NCI-H1092 (cell line): ENCODE measurements at regions not wholly inside any gene's neighbourhood (a gene's known extent, or its start where the extent isn't known, plus 50 kb on each side); places are given as distances from the start of the nearest gene placed in this dataset.

Experiments
- DNase-seq: peaks from one replicate; lab custom pipeline; 2025; lab: John Stamatoyannopoulos, UW

GRCh38 chr21:32184065-32184464, 94.8 kb downstream of the MIS18A start:
- no peak for DNase-seq

- DNase-seq: no peak
Observed at GRCh38 chr21:32183396-32183795, 95.5 kb downstream of the MIS18A start.

GRCh38 chr21:32182449-32182848, 96.4 kb downstream of the MIS18A start:
- no peak for DNase-seq

DNA sequence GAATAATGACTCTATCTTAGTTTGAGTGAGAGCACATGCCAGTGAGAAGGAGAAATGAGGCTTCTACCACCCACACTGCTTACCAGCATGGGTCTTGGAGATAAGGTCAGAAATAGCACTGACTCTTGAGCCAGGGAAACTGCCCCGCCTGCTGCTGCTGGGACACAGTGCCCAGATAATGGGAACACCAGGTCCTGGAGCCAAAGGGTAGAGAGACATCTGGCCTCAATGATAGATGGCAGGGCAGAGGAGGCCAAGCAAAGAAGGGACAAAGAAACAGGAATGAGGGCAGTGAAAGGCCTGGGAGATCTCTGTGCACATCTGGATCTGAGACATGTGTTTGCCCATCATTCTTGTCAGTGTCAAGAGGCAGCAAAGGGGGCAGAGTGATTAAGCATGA, 97.4 kb downstream of the MIS18A start:
- no peak for DNase-seq

DNA sequence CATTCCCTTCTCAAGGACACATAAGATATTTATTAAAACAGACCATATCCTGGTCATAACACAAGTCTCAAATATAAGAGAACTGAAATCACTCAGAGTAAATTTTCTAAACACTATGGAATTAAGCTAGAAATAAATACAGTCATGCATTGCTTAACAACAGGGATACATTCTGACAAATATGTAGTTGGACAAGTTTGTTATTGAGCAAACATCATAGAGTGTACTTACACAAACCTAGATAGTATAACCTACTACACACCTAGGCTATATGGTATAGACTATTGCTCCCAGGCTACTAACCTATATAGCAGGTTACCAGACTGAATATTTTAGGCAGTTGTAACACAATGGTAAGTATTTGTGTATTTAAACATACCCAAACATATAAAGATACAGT, 104.0 kb downstream of the MIS18A start:
- DNase-seq: no peak

DNA sequence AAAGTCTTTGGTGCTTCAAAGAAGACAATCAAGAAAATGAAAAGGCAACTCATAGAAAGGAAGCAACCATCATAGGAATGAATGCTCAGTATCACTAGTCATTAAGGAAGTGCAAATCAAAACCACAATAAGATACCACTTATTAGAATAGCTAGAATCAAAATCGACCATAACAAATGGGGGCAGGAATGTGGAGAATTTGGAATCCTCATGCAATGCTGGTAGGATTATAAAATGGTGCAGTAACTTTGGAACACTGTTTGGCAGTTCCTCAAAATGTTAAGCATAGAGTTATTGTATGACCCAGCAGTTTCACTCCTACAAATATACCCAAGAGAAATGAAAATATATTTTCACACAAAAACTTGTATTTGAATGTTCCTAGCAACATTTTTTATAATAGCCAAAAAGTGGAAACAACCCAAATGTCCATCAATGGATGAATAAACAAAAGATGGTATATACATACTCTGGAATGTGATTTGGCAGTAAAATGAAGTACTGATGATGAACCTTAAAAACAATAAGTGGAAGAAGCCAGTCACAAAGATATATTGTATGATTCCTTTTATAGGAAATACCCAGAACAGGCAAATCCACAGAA, 105.6 kb downstream of the MIS18A start:
- DNase-seq: no peak

DNA sequence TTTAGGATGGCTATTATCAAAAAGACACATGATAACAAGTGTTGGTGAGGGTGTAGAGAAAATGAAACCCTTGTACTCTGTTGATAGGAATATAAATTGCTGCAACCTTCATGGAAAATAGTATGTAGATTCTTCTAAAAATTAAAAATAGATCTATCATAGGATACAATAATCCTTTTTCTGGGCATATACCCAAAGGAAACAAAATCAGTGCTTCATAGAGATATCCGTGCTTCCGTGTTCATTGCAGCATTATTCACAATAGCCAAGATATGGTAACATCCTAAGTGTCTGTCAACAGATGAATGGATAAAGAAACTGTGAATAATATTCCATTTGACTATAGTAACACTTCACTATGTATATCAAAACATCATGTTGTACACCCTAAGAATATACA, 106.7 kb downstream of the MIS18A start:
- DNase-seq: no peak

DNA sequence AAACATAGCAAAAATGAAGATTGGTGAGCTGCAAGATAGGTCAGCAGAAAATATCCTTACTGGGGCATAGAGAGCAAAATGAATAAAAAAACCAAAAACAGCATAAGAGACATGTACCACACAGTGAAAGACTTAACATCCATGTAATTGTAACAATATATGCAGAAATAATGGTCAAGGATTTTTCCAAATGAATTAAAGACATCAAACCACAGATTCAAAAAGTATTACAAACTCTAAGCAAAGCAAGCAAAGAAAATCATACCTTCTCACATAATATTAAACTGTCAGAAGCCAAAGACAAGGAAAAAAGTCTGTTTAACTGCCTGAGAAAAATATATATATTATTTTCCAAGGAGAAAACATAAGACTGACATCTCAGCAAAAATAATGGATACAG, 111.3 kb downstream of the MIS18A start:
- DNase-seq: no peak

GRCh38 chr21:32163386-32163785, 115.5 kb downstream of the MIS18A start:
- DNase-seq: no peak

GRCh38 chr21:32162727-32163320, 116.0 kb downstream of the MIS18A start:
- DNase-seq: no peak

GRCh38 chr21:32155226-32155625, 123.6 kb downstream of the MIS18A start:
- no peak for DNase-seq

GRCh38 chr21:32147041-32147440, 131.8 kb downstream of the MIS18A start:
- no peak for DNase-seq

DNA sequence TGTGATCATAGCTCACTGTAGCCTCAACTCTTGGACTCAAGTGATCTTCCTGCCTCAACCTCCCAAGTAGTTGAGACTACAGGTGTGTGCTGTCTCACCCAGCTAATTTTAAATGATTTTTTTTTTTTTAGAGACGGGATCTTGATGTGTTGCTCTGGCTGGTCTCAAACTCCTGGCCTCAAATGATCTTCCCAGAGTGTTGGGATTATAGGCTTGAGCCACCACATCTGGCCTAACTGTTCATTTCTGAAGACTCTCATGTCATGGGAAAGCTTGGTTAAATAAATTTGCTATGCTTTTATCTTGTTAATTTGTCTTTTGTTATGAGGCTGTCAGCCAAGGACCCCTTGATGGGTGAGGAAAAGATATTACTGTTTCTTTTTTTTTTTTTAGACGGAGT, 134.0 kb downstream of the MIS18A start:
- DNase-seq: no peak

DNA sequence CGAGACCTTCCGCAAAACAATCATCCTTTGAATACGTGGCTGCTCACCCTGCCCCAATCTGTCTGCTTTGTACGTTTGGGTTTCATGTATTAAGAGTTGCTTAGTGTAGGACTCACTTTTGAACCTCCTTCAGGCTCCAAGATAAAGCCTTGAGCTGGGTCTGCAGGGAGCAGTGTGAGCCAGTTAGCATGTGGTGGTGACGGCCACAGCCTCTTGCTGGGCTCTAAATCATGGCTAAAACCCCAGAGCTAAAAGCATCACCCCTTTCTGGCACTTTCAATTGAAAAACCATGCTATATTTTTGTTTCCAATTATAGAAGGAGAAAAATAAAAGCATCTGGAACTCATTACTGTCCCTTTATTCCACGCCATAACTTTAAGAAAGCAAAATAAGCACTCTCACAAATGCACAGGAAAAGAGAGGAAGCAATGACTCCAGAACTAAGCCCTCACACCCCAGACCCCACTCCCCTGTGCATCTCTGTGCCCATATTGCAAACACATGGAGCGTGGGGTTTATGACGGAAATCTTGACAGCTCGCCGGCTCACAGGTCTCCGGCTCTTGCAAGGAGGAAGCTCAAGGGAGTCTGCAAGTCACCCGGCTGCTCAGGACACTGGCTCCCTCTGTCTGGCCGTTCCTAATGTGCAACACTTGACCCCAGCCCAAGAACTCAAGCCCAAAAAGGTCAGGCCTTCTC, 135.5 kb downstream of the MIS18A start:
- DNase-seq: no peak

DNA sequence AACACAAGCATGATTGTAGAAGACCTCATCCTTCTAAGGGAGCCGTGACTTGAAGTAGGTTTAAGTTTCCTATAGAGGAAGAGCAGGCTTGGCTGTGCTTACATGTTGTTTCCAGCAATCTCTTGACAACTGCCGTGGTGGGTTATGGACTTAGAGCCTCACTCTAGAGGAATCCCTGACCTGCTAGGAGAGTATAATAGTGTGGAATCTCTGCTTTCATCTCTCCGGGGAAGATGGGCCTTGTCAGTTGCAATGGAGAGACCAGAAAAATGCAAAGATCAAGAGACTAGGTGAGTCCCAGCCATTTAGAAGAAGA, 137.6 kb downstream of the MIS18A start:
- DNase-seq: no peak

DNA sequence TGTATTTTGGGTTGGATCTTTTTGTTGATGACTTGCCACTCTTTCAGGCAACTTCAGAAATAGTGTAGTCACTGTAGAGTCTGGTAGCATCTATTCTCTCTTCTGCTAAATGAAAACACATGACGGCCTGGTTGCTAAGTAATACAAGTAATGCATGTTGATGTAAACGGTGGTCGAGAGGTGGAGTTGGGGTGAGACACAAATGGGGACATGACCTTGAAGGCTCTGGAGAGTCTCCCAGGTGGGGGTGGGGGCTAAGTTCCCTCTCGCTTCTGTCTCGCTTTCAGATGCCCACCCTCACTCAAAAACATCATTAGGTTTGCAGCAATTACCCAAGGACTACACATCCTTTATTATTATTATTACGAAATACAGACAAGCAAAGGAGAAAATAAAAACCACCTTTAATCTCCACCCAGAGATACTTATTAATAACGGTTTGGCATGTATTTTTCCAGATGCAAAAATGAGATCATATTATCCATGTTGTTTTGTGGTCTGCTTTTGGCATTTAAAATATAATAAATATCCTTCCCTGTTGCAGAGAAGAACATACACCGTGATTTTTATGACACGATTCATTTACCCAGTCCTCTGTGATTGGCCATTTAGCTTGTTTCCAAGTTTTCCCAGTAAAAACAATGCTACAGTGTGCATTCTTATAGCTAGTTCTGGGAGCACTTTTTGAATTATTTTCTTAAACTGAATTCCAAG, 138.1 kb downstream of the MIS18A start:
- no peak for DNase-seq

GRCh38 chr21:32140151-32140550, 138.7 kb downstream of the MIS18A start:
- no peak for DNase-seq

DNA sequence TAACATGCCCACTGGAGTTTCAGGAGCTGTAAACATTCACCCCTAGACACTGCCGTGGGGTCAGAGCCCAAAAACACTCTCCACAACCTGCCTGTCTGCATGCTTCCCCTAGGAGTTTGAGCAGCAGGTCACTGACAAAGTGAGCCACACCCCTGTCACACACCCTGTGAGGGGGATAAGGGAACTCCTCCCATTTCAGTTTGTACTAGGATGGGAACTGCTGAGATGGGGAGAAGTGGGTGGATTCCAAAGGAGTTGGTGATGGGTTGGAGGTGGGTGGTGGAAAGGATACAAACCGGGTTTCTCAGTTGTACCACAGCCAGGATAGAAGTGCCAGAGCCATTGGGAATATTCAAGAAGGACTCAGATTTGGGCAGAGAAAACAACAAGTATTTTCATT, 140.2 kb downstream of the MIS18A start:
- DNase-seq: no peak

DNA sequence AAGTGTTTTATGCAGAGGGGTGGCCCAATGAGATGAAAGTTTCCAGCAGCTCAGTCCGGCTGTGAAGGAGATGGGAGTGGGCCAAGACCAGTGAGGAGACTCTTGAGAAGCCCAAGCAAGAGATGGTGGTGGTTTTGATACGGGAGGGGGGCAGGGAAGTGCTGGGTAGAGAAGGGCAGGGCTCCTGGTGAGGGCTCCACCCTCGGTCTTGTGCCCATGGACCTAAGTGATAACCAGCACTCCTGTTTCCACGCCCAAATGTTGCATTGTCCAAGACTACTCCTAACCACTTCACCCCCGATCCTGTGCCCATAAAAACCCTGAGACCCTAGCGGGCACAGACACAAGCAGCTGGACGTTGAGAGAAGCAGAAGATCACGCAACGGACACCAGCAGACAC, 140.9 kb downstream of the MIS18A start:
- DNase-seq: no peak

DNA sequence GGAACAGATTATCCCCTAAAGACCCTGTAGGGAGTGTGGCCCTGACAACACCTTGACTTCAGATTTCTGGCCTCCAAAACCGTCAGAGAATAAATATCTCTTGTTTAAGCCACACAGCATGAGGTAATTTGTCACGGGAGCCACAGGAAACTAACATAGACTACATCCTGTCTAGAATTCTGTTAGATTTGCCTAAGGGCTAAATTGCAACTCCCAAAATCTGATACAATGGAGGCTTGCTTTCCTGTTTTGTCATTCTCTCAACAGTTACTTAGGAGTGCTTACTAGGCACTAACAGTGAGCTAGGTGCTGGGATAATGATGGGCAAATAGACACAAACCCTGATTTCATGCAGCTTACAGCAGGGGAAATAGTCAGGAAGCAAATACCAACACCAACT, 141.6 kb downstream of the MIS18A start:
- DNase-seq: no peak

GRCh38 chr21:32136546-32136945, 142.3 kb downstream of the MIS18A start:
- DNase-seq: no peak

DNA sequence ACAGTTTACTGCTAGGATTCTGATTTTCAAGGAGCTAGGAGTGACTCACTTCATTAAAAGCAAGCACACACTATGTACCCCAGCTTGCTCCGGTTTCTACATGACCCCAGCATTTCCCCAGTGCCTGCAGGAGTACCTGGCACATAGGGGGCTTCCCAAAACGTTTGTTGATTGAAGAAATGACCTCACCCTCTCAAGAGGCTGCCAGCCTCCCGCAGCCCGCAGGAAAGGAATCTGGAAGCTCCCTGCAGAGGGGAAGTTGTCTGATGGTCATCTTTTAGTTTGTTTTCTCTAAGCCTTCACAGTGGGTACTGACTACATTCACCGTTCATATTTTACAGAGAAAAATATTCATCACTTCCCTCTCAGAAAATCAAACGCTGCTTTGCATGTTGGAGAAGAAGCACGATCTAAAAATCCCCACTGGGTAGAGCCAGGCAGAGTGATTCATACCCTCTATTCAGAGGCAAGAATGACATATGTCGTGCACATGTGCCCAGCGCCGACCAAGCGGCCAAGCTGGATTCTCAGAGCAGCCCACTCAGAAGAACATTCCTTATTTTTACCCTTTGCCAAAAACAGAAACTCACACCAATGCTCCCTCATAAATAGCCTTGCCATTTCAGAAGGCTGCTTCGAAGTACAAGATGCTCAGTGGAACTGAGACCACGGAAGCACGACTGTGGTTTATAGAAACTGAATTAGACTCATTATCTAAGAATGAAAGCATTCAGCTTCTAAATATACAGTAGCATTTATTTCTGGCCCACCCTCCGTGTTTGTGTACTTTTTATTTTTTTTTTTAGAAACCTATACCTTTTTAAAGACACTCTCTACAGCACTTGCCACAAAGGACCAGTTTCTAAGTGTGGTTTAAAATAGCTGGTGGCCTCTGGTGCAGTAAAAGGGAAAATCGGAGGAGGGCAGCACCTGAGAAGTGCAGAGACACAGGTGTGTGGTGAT, 143.2 kb downstream of the MIS18A start:
- DNase-seq: no peak
